ENCODE measurements at regions not wholly inside any gene's neighbourhood (a gene's known extent, or its start where the extent isn't known, plus 50 kb on each side); places are given as distances from the start of the nearest gene placed in this dataset.

GRCh38 chr18:70523035-70523791 lies 234.4 kb downstream of the SOCS6 start:
- no peak overlapping the region for H3K27ac ChIP-seq
- ChIA-PET POLR2A (ENCODE audit: low non-redundant PET) (no interaction called here), CTCF (no interaction called here)
- no peak for DNase-seq (ENCODE audit: low spot score)
- TF ChIP-seq, protein P1, sequence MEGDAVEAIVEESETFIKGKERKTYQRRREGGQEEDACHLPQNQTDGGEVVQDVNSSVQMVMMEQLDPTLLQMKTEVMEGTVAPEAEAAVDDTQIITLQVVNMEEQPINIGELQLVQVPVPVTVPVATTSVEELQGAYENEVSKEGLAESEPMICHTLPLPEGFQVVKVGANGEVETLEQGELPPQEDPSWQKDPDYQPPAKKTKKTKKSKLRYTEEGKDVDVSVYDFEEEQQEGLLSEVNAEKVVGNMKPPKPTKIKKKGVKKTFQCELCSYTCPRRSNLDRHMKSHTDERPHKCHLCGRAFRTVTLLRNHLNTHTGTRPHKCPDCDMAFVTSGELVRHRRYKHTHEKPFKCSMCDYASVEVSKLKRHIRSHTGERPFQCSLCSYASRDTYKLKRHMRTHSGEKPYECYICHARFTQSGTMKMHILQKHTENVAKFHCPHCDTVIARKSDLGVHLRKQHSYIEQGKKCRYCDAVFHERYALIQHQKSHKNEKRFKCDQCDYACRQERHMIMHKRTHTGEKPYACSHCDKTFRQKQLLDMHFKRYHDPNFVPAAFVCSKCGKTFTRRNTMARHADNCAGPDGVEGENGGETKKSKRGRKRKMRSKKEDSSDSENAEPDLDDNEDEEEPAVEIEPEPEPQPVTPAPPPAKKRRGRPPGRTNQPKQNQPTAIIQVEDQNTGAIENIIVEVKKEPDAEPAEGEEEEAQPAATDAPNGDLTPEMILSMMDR (conservative IDR thresholded peaks at IDR 0.05; ENCODE audit: low read depth): no peak

DNA sequence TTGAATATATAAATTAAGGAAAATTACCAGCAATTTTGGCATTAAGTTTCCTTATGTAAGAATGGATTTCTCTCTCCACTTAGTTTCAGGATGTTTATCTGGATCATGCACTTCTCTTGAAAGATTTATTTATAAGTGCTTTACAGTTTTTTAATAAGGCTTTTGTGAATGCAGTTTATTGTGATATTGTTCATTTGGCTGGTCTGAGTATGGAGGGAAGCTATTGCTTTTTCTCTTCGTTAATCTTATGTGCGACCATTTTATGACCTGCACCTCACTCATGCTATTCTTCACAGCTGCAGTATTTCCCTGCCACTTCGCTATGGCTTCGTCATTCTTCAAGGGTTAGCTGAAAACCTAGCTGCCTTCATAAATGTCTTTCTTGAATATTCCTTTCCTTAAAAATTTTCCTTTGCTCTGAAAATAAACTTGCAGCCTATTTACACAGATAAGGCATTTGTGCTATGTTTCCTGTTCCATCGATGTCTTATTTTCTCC lies 233.4 kb downstream of the SOCS6 start:
- ChIA-PET POLR2A (ENCODE audit: low non-redundant PET) (no interaction called here), CTCF (no interaction called here)
- no peak overlapping the region for H3K27ac ChIP-seq
- DNase-seq (ENCODE audit: low spot score): no peak
- TF ChIP-seq, protein P1 (conservative IDR thresholded peaks at IDR 0.05; ENCODE audit: low read depth): no peak

DNA sequence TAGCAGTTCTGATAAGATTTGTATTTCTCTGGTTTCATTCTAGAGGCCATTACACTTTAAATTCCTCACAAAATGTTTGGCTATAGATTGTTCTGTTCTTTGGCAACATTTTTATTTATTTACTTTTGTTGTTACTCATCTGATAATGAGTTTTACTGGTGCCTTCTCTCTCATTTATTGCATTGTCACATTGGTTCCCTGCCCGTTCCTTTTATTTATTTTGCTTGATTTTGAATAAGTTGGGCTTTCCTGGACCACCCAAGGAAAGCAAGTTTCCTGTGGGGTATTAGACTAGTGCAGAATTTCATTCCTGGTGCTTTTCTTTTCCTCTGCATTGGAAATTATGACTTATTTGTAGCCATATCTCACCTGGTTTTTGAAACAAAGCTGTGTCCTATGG lies 232.0 kb downstream of the SOCS6 start:
- DNase-seq (ENCODE audit: low spot score): no peak
- ChIA-PET CTCF (interaction anchor here (0.6 kb wide), 1 partner anchor 21 kb away, joined by 4 read pairs; no protein-coding TSS in a partner anchor), POLR2A (ENCODE audit: low non-redundant PET) (no interaction called here)
- no peak overlapping the region for H3K27ac ChIP-seq
- TF ChIP-seq, protein P1 (conservative IDR thresholded peaks at IDR 0.05; ENCODE audit: low read depth): no peak

GRCh38 chr18:70513502-70514171 lies 224.8 kb downstream of the SOCS6 start:
- H3K27ac ChIP-seq: no peak overlapping the region
- CTCF ChIA-PET: no interaction called here
- DNase-seq (ENCODE audit: low spot score): no peak
- TF ChIP-seq, protein P1 (conservative IDR thresholded peaks at IDR 0.05; ENCODE audit: low read depth): no peak
- POLR2A ChIA-PET (ENCODE audit: low non-redundant PET): no interaction called here

DNA sequence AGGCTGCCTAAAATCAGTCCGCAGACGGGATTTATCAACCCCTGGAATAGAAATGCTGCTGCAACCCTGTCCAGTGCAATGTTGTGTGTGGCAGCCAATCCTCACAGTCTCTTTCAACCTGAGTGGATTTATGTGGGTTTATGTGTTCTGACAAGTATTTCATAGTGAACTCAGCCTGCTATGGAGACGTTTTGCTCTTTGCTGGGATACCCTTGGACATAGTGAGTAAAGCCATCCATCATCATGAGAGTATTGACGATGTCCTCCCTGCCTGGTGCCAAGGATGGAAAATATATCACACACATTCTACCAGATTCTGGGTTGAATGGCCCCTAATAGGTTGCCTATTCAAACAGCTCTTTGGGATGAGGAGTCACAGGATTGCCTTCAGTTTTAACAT lies 219.1 kb downstream of the SOCS6 start:
- DNase-seq (ENCODE audit: low spot score): no peak
- POLR2A ChIA-PET (ENCODE audit: low non-redundant PET): no interaction called here
- no peak overlapping the region for H3K27ac ChIP-seq
- CTCF ChIA-PET: no interaction called here
- TF ChIP-seq, protein P1 (conservative IDR thresholded peaks at IDR 0.05; ENCODE audit: low read depth): no peak

DNA sequence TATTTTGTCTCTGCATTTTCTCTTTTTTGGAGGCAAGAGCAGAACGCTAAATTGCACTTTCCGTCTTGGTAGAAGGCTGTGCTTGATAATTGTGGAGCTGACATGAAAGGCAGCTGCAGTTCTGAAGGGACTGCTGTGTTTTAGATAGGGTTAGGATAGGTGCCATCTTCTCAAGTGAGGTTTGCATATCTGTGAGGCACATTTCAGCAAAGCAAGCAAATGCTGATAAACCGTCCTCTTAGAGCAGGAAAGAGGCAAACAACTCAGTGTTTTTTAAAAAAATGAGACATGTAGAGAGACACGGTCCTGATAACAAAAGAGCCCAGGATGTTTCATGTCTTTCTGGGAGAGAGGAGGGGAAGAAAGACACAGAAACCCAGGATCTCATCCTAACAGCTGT lies 217.7 kb downstream of the SOCS6 start:
- TF ChIP-seq, protein P1 (conservative IDR thresholded peaks at IDR 0.05; ENCODE audit: low read depth): no peak
- ChIA-PET CTCF (no interaction called here), POLR2A (ENCODE audit: low non-redundant PET) (no interaction called here)
- H3K27ac ChIP-seq: no peak overlapping the region
- DNase-seq (ENCODE audit: low spot score): no peak
